GM23338 (cell line): ENCODE measurements at regions not wholly inside any gene's neighbourhood (a gene's known extent, or its start where the extent isn't known, plus 50 kb on each side); places are given as distances from the start of the nearest gene placed in this dataset.

ENCODE experiments used
- ATAC-seq: fragments of 200-7000 bp; cut with Tn5 transposase; 3 replicates; pipeline ENCODE4 v1.9.1; 2020
- DNase-seq: peaks from one replicate; pipeline ENCODE4 v3.0.0-alpha.2; 2015; ENCODE audit warnings: low spot score
- H2AFZ ChIP-seq: fragments of 200-600 bp; sonication (generic); 2 replicates; pipeline ENCODE4 v1.8.0; 2016; ENCODE audit warnings: antibody characterized with exemption, mild to moderate bottlenecking, moderate library complexity
- H3F3A ChIP-seq: fragments of 200-600 bp; sonication (generic); replicated peaks from 2 replicates; pipeline ENCODE4 v1.8.0; 2017; ENCODE audit warnings: antibody characterized with exemption, mixed run types, low read depth
- H3K27ac ChIP-seq: fragments of 200-600 bp; sonication (generic); 2 replicates; pipeline ENCODE4 v1.6.1; 2016; ENCODE audit warnings: low read depth
- H3K27me3 ChIP-seq: fragments of 200-600 bp; sonication (generic); 2 replicates; pipeline ENCODE4 v1.8.0; 2016; ENCODE audit warnings: mild to moderate bottlenecking, mixed run types, moderate library complexity; ENCODE audit not compliant: insufficient read depth
- H3K36me3 ChIP-seq: fragments of 200-600 bp; sonication (generic); 2 replicates; pipeline ENCODE4 v1.8.0; 2016; ENCODE audit warnings: mild to moderate bottlenecking; ENCODE audit not compliant: insufficient read depth
- H3K4me1 ChIP-seq: fragments of 200-600 bp; sonication (generic); 2 replicates; pipeline ENCODE4 v1.8.0; 2016; ENCODE audit warnings: mild to moderate bottlenecking, moderate library complexity; ENCODE audit not compliant: insufficient read depth
- H3K4me2 ChIP-seq: fragments of 200-600 bp; sonication (generic); 2 replicates; pipeline ENCODE4 v1.7.1; 2017; ENCODE audit warnings: mixed run types
- H3K4me3 ChIP-seq: fragments of 200-600 bp; sonication (generic); 2 replicates; pipeline ENCODE4 v1.6.1; 2016; ENCODE audit warnings: mixed run types
- H3K79me2 ChIP-seq: fragments of 200-600 bp; sonication (generic); replicated peaks from 2 replicates; pipeline ENCODE4 v1.8.0; 2017; ENCODE audit warnings: mild to moderate bottlenecking; ENCODE audit not compliant: insufficient read depth
- H3K9me2 ChIP-seq: fragments of 200-600 bp; sonication (generic); 2 replicates; pipeline ENCODE4 v1.8.0; 2017; ENCODE audit not compliant: insufficient read depth
- H4K20me1 ChIP-seq: fragments of 200-600 bp; sonication (generic); replicated peaks from 2 replicates; pipeline ENCODE4 v1.8.0; 2017; ENCODE audit warnings: mild to moderate bottlenecking; ENCODE audit not compliant: insufficient read depth
- H3K27ac Mint-ChIP-seq: 2 replicates; pipeline ENCODE4 v1.8.0; 2020; ENCODE audit warnings: inconsistent platforms, mild to moderate bottlenecking, moderate library complexity, mixed read lengths
- H3K27me3 Mint-ChIP-seq: 3 replicates; pipeline ENCODE4 v1.8.0; 2022; ENCODE audit warnings: low read depth, mild to moderate bottlenecking, moderate library complexity, mixed read lengths, inconsistent platforms; ENCODE audit not compliant: insufficient read depth, poor library complexity
- H3K36me3 Mint-ChIP-seq: 3 replicates; pipeline ENCODE4 v1.8.0; 2021; ENCODE audit warnings: low read depth, mild to moderate bottlenecking, inconsistent platforms, moderate library complexity, mixed read lengths
- H3K4me1 Mint-ChIP-seq: 3 replicates; pipeline ENCODE4 v1.8.0; 2020; ENCODE audit warnings: mild to moderate bottlenecking, inconsistent platforms, mixed read lengths
- H3K4me3 Mint-ChIP-seq: 3 replicates; pipeline ENCODE4 v1.8.0; 2021; ENCODE audit warnings: moderate library complexity, mild to moderate bottlenecking, inconsistent platforms, mixed read lengths
- H3K9me3 Mint-ChIP-seq: 3 replicates; pipeline ENCODE4 v1.8.0; 2020; ENCODE audit warnings: moderate library complexity, mild to moderate bottlenecking, inconsistent platforms, mixed read lengths
- EZH2 ChIP-seq: fragments of 200-600 bp; sonication (generic); IDR thresholded peaks from one replicate; pipeline ENCODE4 v1.8.0; 2017; ENCODE audit warnings: antibody characterized with exemption, mild to moderate bottlenecking, low read depth; ENCODE audit not compliant: unreplicated experiment
- EZH2phosphoT487 ChIP-seq: fragments of 200-600 bp; sonication (generic); IDR thresholded peaks from one replicate; pipeline ENCODE4 v1.8.1; 2018; ENCODE audit warnings: antibody characterized with exemption; ENCODE audit not compliant: unreplicated experiment
- REST ChIP-seq: IDR thresholded peaks from one replicate; pipeline ENCODE4 v1.6.1; 2018; ENCODE audit warnings: antibody characterized with exemption; ENCODE audit not compliant: unreplicated experiment
- ZNF114 ChIP-seq: fragments of 250-450 bp; sonication (Bioruptor Pico); IDR thresholded peaks from 2 replicates; pipeline ENCODE4 v1.5.0; 2020; ENCODE audit warnings: mild to moderate bottlenecking, moderate library complexity
- TF ChIP-seq, protein P1 (sequence below): fragments of 250-450 bp; sonication (Bioruptor Pico); IDR thresholded peaks from 2 replicates; pipeline ENCODE4 v1.5.0; 2020; ENCODE audit warnings: mild to moderate bottlenecking, moderate library complexity

DNA sequence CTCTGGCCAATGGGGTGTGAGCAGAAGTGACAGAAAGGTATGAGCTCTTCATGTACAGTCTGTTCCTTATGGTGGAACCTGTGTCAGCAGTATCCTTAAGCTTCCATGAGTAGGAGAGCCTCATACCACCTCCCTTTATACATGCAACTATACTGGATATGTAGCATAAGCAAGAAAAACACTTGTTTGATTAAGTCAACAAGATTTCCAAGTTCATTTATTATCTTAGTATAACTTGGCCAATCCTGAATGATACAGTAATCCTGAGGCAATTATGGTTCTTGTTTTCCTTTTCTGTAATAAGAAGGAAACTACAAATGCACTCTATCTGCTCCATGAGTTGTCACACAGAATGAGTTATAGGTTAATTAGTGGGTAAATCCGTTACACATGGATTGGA, 409.6 kb upstream of the ID4 start:
- Mint-ChIP-seq H3K36me3 (no peaks in the 10 kb centered on the region), H3K4me1 (peaks cover 10% of the 10 kb centered on the region), H3K4me3 (no peak overlapping the region), H3K9me3 (peaks cover 2% of the 10 kb centered on the region; the same call in 2 of the 3 replicates), H3K27me3 (peaks cover 2% of the 10 kb centered on the region), H3K27ac (no peak overlapping the region)
- Histone ChIP-seq H3K9me2 (0 out of 2 replicates have a peak, but pooled peaks cover 6% of the 10 kb centered on the region), H3K4me3 (no peak overlapping the region), H3K36me3 (no peaks in the 10 kb centered on the region; the same call in 1 of the 2 replicates), H3K27ac (no peak overlapping the region), H3K4me1 (no peaks in the 10 kb centered on the region), H3K79me2 (no peaks in the 10 kb centered on the region), H2AFZ (no peak overlapping the region), H3K4me2 (no peak overlapping the region), H4K20me1 (no peaks in the 10 kb centered on the region), H3F3A (no peaks in the 10 kb centered on the region), H3K27me3 (no peaks in the 10 kb centered on the region)
- DNase-seq (no peak), ATAC-seq (no peak)
- TF ChIP-seq EZH2phosphoT487 (no peak), REST (no peak), EZH2 (no peak), ZNF114 (CRISPR knock-in tag) (no peak)
- TF ChIP-seq, protein P1, sequence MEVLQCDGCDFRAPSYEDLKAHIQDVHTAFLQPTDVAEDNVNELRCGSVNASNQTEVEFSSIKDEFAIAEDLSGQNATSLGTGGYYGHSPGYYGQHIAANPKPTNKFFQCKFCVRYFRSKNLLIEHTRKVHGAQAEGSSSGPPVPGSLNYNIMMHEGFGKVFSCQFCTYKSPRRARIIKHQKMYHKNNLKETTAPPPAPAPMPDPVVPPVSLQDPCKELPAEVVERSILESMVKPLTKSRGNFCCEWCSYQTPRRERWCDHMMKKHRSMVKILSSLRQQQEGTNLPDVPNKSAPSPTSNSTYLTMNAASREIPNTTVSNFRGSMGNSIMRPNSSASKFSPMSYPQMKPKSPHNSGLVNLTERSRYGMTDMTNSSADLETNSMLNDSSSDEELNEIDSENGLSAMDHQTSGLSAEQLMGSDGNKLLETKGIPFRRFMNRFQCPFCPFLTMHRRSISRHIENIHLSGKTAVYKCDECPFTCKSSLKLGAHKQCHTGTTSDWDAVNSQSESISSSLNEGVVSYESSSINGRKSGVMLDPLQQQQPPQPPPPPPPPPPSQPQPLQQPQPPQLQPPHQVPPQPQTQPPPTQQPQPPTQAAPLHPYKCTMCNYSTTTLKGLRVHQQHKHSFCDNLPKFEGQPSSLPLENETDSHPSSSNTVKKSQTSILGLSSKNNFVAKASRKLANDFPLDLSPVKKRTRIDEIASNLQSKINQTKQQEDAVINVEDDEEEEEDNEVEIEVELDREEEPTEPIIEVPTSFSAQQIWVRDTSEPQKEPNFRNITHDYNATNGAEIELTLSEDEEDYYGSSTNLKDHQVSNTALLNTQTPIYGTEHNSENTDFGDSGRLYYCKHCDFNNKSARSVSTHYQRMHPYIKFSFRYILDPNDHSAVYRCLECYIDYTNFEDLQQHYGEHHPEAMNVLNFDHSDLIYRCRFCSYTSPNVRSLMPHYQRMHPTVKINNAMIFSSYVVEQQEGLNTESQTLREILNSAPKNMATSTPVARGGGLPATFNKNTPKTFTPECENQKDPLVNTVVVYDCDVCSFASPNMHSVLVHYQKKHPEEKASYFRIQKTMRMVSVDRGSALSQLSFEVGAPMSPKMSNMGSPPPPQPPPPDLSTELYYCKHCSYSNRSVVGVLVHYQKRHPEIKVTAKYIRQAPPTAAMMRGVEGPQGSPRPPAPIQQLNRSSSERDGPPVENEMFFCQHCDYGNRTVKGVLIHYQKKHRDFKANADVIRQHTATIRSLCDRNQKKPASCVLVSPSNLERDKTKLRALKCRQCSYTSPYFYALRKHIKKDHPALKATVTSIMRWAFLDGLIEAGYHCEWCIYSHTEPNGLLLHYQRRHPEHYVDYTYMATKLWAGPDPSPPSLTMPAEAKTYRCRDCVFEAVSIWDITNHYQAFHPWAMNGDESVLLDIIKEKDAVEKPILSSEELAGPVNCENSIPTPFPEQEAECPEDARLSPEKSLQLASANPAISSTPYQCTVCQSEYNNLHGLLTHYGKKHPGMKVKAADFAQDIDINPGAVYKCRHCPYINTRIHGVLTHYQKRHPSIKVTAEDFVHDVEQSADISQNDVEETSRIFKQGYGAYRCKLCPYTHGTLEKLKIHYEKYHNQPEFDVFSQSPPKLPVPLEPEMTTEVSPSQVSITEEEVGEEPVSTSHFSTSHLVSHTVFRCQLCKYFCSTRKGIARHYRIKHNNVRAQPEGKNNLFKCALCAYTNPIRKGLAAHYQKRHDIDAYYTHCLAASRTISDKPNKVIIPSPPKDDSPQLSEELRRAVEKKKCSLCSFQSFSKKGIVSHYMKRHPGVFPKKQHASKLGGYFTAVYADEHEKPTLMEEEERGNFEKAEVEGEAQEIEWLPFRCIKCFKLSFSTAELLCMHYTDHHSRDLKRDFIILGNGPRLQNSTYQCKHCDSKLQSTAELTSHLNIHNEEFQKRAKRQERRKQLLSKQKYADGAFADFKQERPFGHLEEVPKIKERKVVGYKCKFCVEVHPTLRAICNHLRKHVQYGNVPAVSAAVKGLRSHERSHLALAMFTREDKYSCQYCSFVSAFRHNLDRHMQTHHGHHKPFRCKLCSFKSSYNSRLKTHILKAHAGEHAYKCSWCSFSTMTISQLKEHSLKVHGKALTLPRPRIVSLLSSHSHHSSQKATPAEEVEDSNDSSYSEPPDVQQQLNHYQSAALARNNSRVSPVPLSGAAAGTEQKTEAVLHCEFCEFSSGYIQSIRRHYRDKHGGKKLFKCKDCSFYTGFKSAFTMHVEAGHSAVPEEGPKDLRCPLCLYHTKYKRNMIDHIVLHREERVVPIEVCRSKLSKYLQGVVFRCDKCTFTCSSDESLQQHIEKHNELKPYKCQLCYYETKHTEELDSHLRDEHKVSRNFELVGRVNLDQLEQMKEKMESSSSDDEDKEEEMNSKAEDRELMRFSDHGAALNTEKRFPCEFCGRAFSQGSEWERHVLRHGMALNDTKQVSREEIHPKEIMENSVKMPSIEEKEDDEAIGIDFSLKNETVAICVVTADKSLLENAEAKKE (CRISPR knock-in tag), result no peak
